ENCODE measurements at regions not wholly inside any gene's neighbourhood (a gene's known extent, or its start where the extent isn't known, plus 50 kb on each side); places are given as distances from the start of the nearest gene placed in this dataset.

DNA sequence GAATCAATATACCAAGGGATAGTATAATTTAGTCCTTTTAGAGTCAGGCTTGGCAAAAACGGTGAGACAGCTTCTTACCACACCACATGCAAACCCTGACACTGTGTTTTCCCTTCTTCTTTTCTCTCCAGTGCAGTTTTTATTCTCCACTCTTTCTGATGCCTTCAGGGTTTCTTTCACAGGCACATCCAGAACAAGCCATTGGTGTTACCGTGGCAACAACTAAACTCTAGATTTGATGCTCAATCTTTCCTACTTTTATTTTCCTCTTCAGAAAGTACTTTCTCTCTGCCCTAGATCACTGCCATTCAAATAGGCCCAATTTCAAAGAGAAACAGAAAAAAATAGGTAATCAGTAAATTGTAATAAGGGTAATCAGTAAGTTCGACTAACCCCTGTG lies 469.8 kb upstream of the POT1 start:
- peaks cover 2% of the 10 kb centered on the region for H3K9me3 Mint-ChIP-seq
- DNase-seq: no peak
- intact Hi-C loops (cut with micrococcal nuclease): no loop called here
- no peaks in the 10 kb centered on the region for H3K27me3 Mint-ChIP-seq (ENCODE audit: low read depth)
- H3K4me1 Mint-ChIP-seq (ENCODE audit: low read depth): no peaks in the 10 kb centered on the region
- no peaks in the 10 kb centered on the region for H3K36me3 Mint-ChIP-seq (ENCODE audit: low read depth)
- H3K27ac Mint-ChIP-seq: no peak overlapping the region
- H3K4me3 Mint-ChIP-seq: no peak overlapping the region
- CTCF ChIA-PET: interaction anchor here (0.6 kb wide), 1 partner anchor 1456 kb away, joined by 3 read pairs; no protein-coding TSS in a partner anchor

GRCh38 chr7:125396466-125397151 lies 467.0 kb upstream of the POT1 start:
- H3K9me3 Mint-ChIP-seq: peaks cover 6% of the 10 kb centered on the region
- H3K27me3 Mint-ChIP-seq (ENCODE audit: low read depth): no peaks in the 10 kb centered on the region
- no peaks in the 10 kb centered on the region for H3K36me3 Mint-ChIP-seq (ENCODE audit: low read depth)
- H3K27ac Mint-ChIP-seq: no peak overlapping the region
- no peak for DNase-seq
- intact Hi-C loops (cut with micrococcal nuclease): no loop called here
- no peaks in the 10 kb centered on the region for H3K4me1 Mint-ChIP-seq (ENCODE audit: low read depth)
- CTCF ChIA-PET: no interaction called here
- no peak overlapping the region for H3K4me3 Mint-ChIP-seq

- Mint-ChIP-seq H3K27ac (no peak overlapping the region), H3K4me3 (no peak overlapping the region), H3K36me3 (ENCODE audit: low read depth) (no peaks in the 10 kb centered on the region), H3K27me3 (ENCODE audit: low read depth) (no peaks in the 10 kb centered on the region), H3K9me3 (peaks cover 8% of the 10 kb centered on the region), H3K4me1 (ENCODE audit: low read depth) (no peaks in the 10 kb centered on the region)
- CTCF ChIA-PET: no interaction called here
- intact Hi-C loops (cut with micrococcal nuclease): no loop called here
- DNase-seq: no peak
Observed at GRCh38 chr7:125391921-125392320, 462.3 kb upstream of the POT1 start.

GRCh38 chr7:125390981-125391380 lies 461.4 kb upstream of the POT1 start:
- Mint-ChIP-seq H3K27ac (no peak overlapping the region), H3K4me1 (ENCODE audit: low read depth) (no peaks in the 10 kb centered on the region), H3K4me3 (no peak overlapping the region), H3K27me3 (ENCODE audit: low read depth) (no peaks in the 10 kb centered on the region), H3K9me3 (peaks cover 8% of the 10 kb centered on the region), H3K36me3 (ENCODE audit: low read depth) (no peaks in the 10 kb centered on the region)
- no peak for DNase-seq
- CTCF ChIA-PET: no interaction called here
- intact Hi-C loops (cut with micrococcal nuclease): no loop called here

DNA sequence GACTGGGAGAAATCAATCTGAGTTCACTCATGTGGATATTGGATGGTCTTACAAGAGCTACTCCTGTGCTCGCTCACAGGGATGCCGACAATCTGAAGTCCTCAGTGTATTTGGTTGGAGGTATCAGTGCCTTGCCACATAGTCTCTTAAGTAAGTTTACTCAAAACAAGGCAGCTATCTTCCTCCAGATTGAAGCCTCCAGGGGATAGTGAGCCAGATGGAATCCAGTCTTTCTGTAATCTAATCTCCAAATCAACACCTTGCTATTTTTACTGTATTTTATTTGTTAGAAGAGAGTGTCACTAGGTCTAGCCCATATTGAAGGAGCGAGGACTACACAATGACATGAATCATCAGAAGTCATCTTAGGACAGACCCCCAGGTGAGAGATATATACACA lies 456.6 kb upstream of the POT1 start:
- H3K36me3 Mint-ChIP-seq (ENCODE audit: low read depth): no peaks in the 10 kb centered on the region
- DNase-seq: no peak

DNA sequence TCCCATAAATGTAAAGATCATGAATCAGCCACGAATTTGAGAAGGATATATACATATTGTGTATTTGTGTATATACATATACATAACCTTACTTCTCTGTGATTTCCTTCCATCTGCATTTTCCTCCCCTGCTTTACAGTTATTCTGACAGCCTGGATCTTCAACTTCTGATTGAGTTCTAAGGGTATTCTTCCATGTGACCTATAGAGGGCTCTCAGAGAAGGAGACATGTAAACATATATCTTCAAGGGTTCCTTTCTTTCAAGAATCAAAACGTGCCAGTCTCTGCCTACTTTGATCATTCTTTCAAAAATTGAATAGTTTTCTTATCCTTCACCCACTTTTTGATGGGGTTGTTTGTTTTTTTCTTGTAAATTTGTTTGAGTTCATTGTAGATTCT lies 453.7 kb upstream of the POT1 start:
- DNase-seq: no peak
- Mint-ChIP-seq H3K36me3 (ENCODE audit: low read depth) (no peaks in the 10 kb centered on the region), H3K4me1 (ENCODE audit: low read depth) (no peaks in the 10 kb centered on the region), H3K27me3 (ENCODE audit: low read depth) (no peaks in the 10 kb centered on the region), H3K27ac (no peak overlapping the region), H3K9me3 (peaks cover 2% of the 10 kb centered on the region), H3K4me3 (no peak overlapping the region)
- intact Hi-C loops (cut with micrococcal nuclease): no loop called here
- CTCF ChIA-PET: no interaction called here

More for the DNA sequence above, 456.6 kb upstream of the POT1 start:
- CTCF ChIA-PET: no interaction called here
- Mint-ChIP-seq H3K27ac (no peak overlapping the region), H3K4me1 (ENCODE audit: low read depth) (no peaks in the 10 kb centered on the region), H3K9me3 (peaks cover 3% of the 10 kb centered on the region), H3K4me3 (no peak overlapping the region), H3K27me3 (ENCODE audit: low read depth) (no peaks in the 10 kb centered on the region)
- intact Hi-C loops (cut with micrococcal nuclease): no loop called here

- intact Hi-C loops (cut with micrococcal nuclease): no loop called here
- H3K9me3 Mint-ChIP-seq: peaks cover 1% of the 10 kb centered on the region
- DNase-seq: no peak
- H3K4me3 Mint-ChIP-seq: no peak overlapping the region
- no peaks in the 10 kb centered on the region for H3K4me1 Mint-ChIP-seq (ENCODE audit: low read depth)
- no peaks in the 10 kb centered on the region for H3K36me3 Mint-ChIP-seq (ENCODE audit: low read depth)
- H3K27ac Mint-ChIP-seq: no peak overlapping the region
- no peaks in the 10 kb centered on the region for H3K27me3 Mint-ChIP-seq (ENCODE audit: low read depth)
- CTCF ChIA-PET: no interaction called here
Observed at GRCh38 chr7:125382401-125382800, 452.8 kb upstream of the POT1 start.

GRCh38 chr7:125375942-125376341 lies 446.3 kb upstream of the POT1 start:
- CTCF ChIA-PET: interaction anchor here (0.7 kb wide), 1 partner anchor 134 kb away, joined by 7 read pairs; no protein-coding TSS in a partner anchor
- Mint-ChIP-seq H3K9me3 (no peaks in the 10 kb centered on the region), H3K36me3 (ENCODE audit: low read depth) (no peaks in the 10 kb centered on the region), H3K4me3 (no peak overlapping the region), H3K27ac (no peak overlapping the region), H3K4me1 (ENCODE audit: low read depth) (no peaks in the 10 kb centered on the region), H3K27me3 (ENCODE audit: low read depth) (no peaks in the 10 kb centered on the region)
- intact Hi-C loops (cut with micrococcal nuclease): no loop called here
- DNase-seq: no peak

DNA sequence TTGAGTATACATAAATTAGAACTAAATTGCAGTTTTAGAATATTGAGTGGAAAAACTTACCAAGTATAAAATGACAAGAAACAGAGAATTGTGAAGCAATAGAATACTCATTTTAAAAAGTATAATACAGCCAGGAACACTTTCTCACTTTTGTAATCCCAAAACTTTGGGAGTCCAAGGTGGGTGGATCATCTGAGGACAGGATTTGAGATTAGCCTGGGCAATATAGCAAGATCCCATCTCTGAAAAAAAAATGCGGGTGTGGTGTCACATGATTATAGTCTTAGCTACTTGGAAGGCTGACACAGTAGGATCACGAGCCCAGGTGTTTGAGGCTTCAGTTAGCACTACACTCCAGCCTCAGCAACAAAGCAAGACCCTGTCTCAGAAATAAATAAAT lies 440.9 kb upstream of the POT1 start:
- intact Hi-C loops (cut with micrococcal nuclease): no loop called here
- Mint-ChIP-seq H3K36me3 (ENCODE audit: low read depth) (no peaks in the 10 kb centered on the region), H3K4me3 (no peak overlapping the region), H3K9me3 (peaks cover 7% of the 10 kb centered on the region), H3K27me3 (ENCODE audit: low read depth) (no peaks in the 10 kb centered on the region), H3K27ac (no peak overlapping the region), H3K4me1 (ENCODE audit: low read depth) (no peaks in the 10 kb centered on the region)
- CTCF ChIA-PET: no interaction called here
- no peak for DNase-seq

DNA sequence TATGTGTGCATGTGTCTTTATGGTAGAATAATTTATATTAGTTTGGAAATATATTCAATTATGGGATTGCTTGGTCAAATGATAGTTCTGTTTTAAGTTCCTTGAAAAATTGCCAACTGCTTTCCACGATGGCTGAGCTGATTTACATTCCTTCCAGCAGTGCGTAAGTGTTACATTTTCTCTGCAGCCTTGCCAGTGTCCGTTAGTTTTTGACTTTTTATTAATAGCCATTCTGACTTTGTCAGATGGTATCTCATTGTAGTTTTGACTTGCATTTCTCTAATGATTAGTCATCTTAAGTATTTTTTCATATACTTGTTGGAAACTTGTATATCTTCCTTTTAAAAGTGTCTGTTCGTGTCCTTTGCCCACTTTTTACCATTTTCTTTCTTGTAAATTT lies 434.2 kb upstream of the POT1 start:
- intact Hi-C loops (cut with micrococcal nuclease): no loop called here
- peaks cover 7% of the 10 kb centered on the region for H3K9me3 Mint-ChIP-seq

DNA sequence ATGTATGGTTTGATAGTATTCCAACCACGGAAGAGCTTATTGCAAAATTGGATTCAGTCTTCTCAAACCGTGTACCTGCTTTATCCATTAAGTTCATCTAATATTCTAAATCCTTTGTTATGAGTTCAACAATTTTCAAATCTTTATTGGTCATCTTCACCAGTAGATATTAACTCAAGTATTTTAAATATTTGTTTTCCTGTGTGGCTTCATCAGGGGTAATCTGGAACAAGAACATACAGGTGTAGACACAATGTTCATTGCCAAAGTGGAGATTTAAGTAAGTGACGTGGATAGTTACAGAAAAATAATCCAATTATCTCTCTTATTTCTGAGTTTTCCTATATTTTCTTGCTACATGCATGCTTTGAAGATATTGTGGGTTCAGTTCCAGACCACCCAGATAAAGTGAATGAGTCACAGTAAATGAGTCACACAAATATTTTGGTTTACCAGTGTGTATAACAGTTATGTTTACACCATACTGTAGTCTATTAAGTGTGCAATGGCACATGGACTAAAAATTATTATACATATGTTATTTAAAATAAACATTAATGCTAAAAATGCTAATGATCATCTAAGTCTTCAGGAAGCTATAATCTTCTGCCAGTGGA lies 429.0 kb upstream of the POT1 start:
- CTCF ChIA-PET: no interaction called here
- DNase-seq: no peak
- no peaks in the 10 kb centered on the region for H3K4me1 Mint-ChIP-seq (ENCODE audit: low read depth)
- intact Hi-C loops (cut with micrococcal nuclease): no loop called here
- H3K27me3 Mint-ChIP-seq (ENCODE audit: low read depth): no peaks in the 10 kb centered on the region
- no peaks in the 10 kb centered on the region for H3K36me3 Mint-ChIP-seq (ENCODE audit: low read depth)
- H3K4me3 Mint-ChIP-seq: no peak overlapping the region
- H3K27ac Mint-ChIP-seq: no peak overlapping the region
- peaks cover 1% of the 10 kb centered on the region for H3K9me3 Mint-ChIP-seq

More for the DNA sequence above, 434.2 kb upstream of the POT1 start:
- CTCF ChIA-PET: no interaction called here
- Mint-ChIP-seq H3K36me3 (ENCODE audit: low read depth) (no peaks in the 10 kb centered on the region), H3K27ac (no peak overlapping the region), H3K27me3 (ENCODE audit: low read depth) (no peaks in the 10 kb centered on the region), H3K4me1 (ENCODE audit: low read depth) (no peaks in the 10 kb centered on the region), H3K4me3 (no peak overlapping the region)
- no peak for DNase-seq

GRCh38 chr7:125357676-125358455 lies 428.2 kb upstream of the POT1 start:
- H3K36me3 Mint-ChIP-seq (ENCODE audit: low read depth): no peaks in the 10 kb centered on the region
- intact Hi-C loops (cut with micrococcal nuclease): no loop called here
- no peak for DNase-seq
- H3K4me3 Mint-ChIP-seq: no peak overlapping the region
- CTCF ChIA-PET: no interaction called here
- no peak overlapping the region for H3K27ac Mint-ChIP-seq
- no peaks in the 10 kb centered on the region for H3K27me3 Mint-ChIP-seq (ENCODE audit: low read depth)
- peaks cover 1% of the 10 kb centered on the region for H3K9me3 Mint-ChIP-seq
- H3K4me1 Mint-ChIP-seq (ENCODE audit: low read depth): no peaks in the 10 kb centered on the region

DNA sequence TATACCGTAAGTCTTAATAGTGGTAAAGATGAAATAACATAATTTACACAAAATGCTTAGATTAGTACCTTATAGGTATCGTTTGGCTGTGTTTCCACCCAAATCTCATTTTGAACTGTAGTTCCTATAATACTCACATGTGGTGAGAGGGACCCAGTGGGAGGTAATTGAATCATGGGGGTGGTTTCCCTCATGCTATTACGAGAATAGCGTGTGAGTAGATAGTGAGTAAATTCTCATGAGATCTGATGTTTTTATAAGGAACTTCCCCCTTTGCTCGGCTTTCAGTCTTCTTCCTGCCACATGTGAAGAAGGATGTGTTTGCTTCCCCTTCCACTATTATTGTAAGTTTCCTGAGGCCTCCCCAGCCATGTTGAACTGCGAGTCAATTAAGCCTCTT lies 426.3 kb upstream of the POT1 start:
- Mint-ChIP-seq H3K4me1 (ENCODE audit: low read depth) (no peaks in the 10 kb centered on the region), H3K27ac (no peak overlapping the region), H3K27me3 (ENCODE audit: low read depth) (no peaks in the 10 kb centered on the region), H3K4me3 (no peak overlapping the region), H3K9me3 (peaks cover 1% of the 10 kb centered on the region), H3K36me3 (ENCODE audit: low read depth) (no peaks in the 10 kb centered on the region)
- CTCF ChIA-PET: no interaction called here
- DNase-seq: no peak
- intact Hi-C loops (cut with micrococcal nuclease): no loop called here

Data from activated naive CD4-positive, alpha-beta T cell treated with anti-CD3 and anti-CD28 coated beads for 36 hours (primary cell).